WTC11 (cell line): ENCODE measurements at regions not wholly inside any gene's neighbourhood (a gene's known extent, or its start where the extent isn't known, plus 50 kb on each side); places are given as distances from the start of the nearest gene placed in this dataset.

Experiments
- ATAC-seq: fragments of 200-7000 bp; cut with Tn5 transposase; 2 replicates; pipeline ENCODE4 v1.10.0; 2021; ENCODE audit warnings: mild to moderate bottlenecking, moderate library complexity
- CTCF ChIA-PET: fragments of 300-600 bp; sonication (Branson Sonifier 250); formaldehyde crosslinking; loops from one replicate; lab custom pipeline; 2021; ENCODE audit warnings: antibody characterized with exemption; lab: Charles Lee
- POLR2A ChIA-PET: fragments of 350-600 bp; sonication (Branson Sonifier 250); formaldehyde crosslinking; loops from one replicate; lab custom pipeline; 2021; ENCODE audit warnings: antibody characterized with exemption; lab: Charles Lee
- DNase-seq: peaks from one replicate; pipeline ENCODE4 v3.0.0; 2021; ENCODE audit warnings: low spot score
- H3K27ac Mint-ChIP-seq: 2 replicates; pipeline ENCODE4 v1.8.0; 2021; ENCODE audit warnings: mixed read lengths
- H3K27me3 Mint-ChIP-seq: 2 replicates; pipeline ENCODE4 v1.8.0; 2021; ENCODE audit warnings: low read depth, mild to moderate bottlenecking, moderate library complexity, mixed read lengths
- H3K36me3 Mint-ChIP-seq: 2 replicates; pipeline ENCODE4 v1.8.0; 2021; ENCODE audit warnings: mixed read lengths
- H3K4me1 Mint-ChIP-seq: 2 replicates; pipeline ENCODE4 v1.8.0; 2022; ENCODE audit warnings: mixed read lengths
- H3K4me3 Mint-ChIP-seq: 2 replicates; pipeline ENCODE4 v1.8.0; 2021; ENCODE audit warnings: mild to moderate bottlenecking, moderate library complexity, mixed read lengths
- H3K9me3 Mint-ChIP-seq: 2 replicates; pipeline ENCODE4 v1.8.0; 2021; ENCODE audit warnings: mixed read lengths
- CDX4 ChIP-seq: fragments of 250-450 bp; sonication (Bioruptor Pico); IDR thresholded peaks from 2 replicates; pipeline ENCODE4 v1.9.0; 2021; ENCODE audit warnings: moderate library complexity, mild to moderate bottlenecking, inconsistent platforms, borderline replicate concordance
- CREB1 ChIP-seq: sonication (generic); formaldehyde crosslinking; IDR thresholded peaks from 2 replicates; pipeline ENCODE4 v1.8.0; 2023; ENCODE audit warnings: mild to moderate bottlenecking, missing genetic modification reagents
- CREM ChIP-seq: sonication (generic); formaldehyde crosslinking; IDR thresholded peaks from 2 replicates; pipeline ENCODE4 v1.8.1; 2022; ENCODE audit warnings: mild to moderate bottlenecking, missing genetic modification reagents, moderate library complexity
- CTCF ChIP-seq: fragments of 200-600 bp; IDR thresholded peaks from 2 replicates; pipeline ENCODE4 v1.8.0; 2022; ENCODE audit warnings: antibody characterized with exemption
- E2F1 ChIP-seq: sonication (generic); formaldehyde crosslinking; IDR thresholded peaks from 2 replicates; pipeline ENCODE4 v1.8.0; 2022; ENCODE audit warnings: mild to moderate bottlenecking, missing genetic modification reagents
- E2F5 ChIP-seq: sonication (generic); formaldehyde crosslinking; IDR thresholded peaks from 2 replicates; pipeline ENCODE4 v1.8.1; 2022; ENCODE audit warnings: mild to moderate bottlenecking, moderate library complexity, missing genetic modification reagents
- EMX1 ChIP-seq: fragments of 250-450 bp; sonication (Bioruptor Pico); IDR thresholded peaks from 2 replicates; pipeline ENCODE4 v1.8.0; 2021; ENCODE audit warnings: mild to moderate bottlenecking
- GRHL2 ChIP-seq: fragments of 250-450 bp; sonication (Bioruptor Pico); IDR thresholded peaks from 2 replicates; pipeline ENCODE4 v1.8.0; 2022; ENCODE audit warnings: mild to moderate bottlenecking, moderate library complexity; ENCODE audit not compliant: insufficient replicate concordance, severe bottlenecking
- IRF1 ChIP-seq: sonication (generic); formaldehyde crosslinking; IDR thresholded peaks from 2 replicates; pipeline ENCODE4 v1.8.0; 2023; ENCODE audit warnings: missing genetic modification reagents
- IRF2 ChIP-seq: sonication (generic); formaldehyde crosslinking; IDR thresholded peaks from 2 replicates; pipeline ENCODE4 v1.8.0; 2022; ENCODE audit warnings: low read depth, missing genetic modification reagents, borderline replicate concordance
- JUN ChIP-seq: sonication (generic); formaldehyde crosslinking; IDR thresholded peaks from 2 replicates; pipeline ENCODE4 v1.8.0; 2023; ENCODE audit warnings: mild to moderate bottlenecking, missing genetic modification reagents
- MXD4 ChIP-seq: fragments of 250-450 bp; sonication (Bioruptor Pico); IDR thresholded peaks from 2 replicates; pipeline ENCODE4 v1.8.0; 2021; ENCODE audit warnings: mild to moderate bottlenecking, moderate library complexity, borderline replicate concordance
- RORB ChIP-seq: fragments of 250-450 bp; sonication (Bioruptor Pico); IDR thresholded peaks from 2 replicates; pipeline ENCODE4 v1.9.0; 2021; ENCODE audit warnings: mild to moderate bottlenecking
- SMAD4 ChIP-seq: sonication (generic); formaldehyde crosslinking; IDR thresholded peaks from 2 replicates; pipeline ENCODE4 v1.8.0; 2022; ENCODE audit warnings: mild to moderate bottlenecking, missing genetic modification reagents
- TEAD4 ChIP-seq: sonication (generic); formaldehyde crosslinking; IDR thresholded peaks from 2 replicates; pipeline ENCODE4 v1.8.0; 2022; ENCODE audit warnings: mild to moderate bottlenecking, missing genetic modification reagents
- ZBTB43 ChIP-seq: sonication (generic); formaldehyde crosslinking; IDR thresholded peaks from 2 replicates; pipeline ENCODE4 v1.8.1; 2023; ENCODE audit warnings: mild to moderate bottlenecking, missing genetic modification reagents
- ZNF232 ChIP-seq: sonication (generic); formaldehyde crosslinking; IDR thresholded peaks from 2 replicates; pipeline ENCODE4 v1.8.0; 2022; ENCODE audit warnings: mild to moderate bottlenecking, missing genetic modification reagents
- ZNF263 ChIP-seq: sonication (generic); formaldehyde crosslinking; IDR thresholded peaks from 2 replicates; pipeline ENCODE4 v1.8.1; 2022; ENCODE audit warnings: low read depth, mild to moderate bottlenecking, moderate library complexity, missing genetic modification reagents
- ZNF416 ChIP-seq: fragments of 250-450 bp; sonication (Bioruptor Pico); IDR thresholded peaks from 2 replicates; pipeline ENCODE4 v1.9.0; 2021; ENCODE audit warnings: mild to moderate bottlenecking, inconsistent platforms
- ZNF423 ChIP-seq: fragments of 250-450 bp; sonication (Bioruptor Pico); IDR thresholded peaks from 2 replicates; pipeline ENCODE4 v2.1.2; 2022; ENCODE audit warnings: mild to moderate bottlenecking, moderate library complexity
- ZNF512 ChIP-seq: sonication (generic); formaldehyde crosslinking; IDR thresholded peaks from 2 replicates; pipeline ENCODE4 v1.8.1; 2022; ENCODE audit warnings: missing genetic modification reagents, borderline replicate concordance
- ZNF671 ChIP-seq: fragments of 250-450 bp; sonication (Bioruptor Pico); IDR thresholded peaks from 2 replicates; pipeline ENCODE4 v1.8.0; 2021; ENCODE audit warnings: mild to moderate bottlenecking

- no peak overlapping the region for H3K27ac Mint-ChIP-seq
- no peaks in the 10 kb centered on the region for H3K9me3 Mint-ChIP-seq
- TF ChIP-seq IRF1 = no peak
- TF ChIP-seq CREM (CRISPR knock-in tag) = no peak
- no peak for TF ChIP-seq GRHL2 (CRISPR knock-in tag)
- TF ChIP-seq ZBTB43 (CRISPR knock-in tag) = no peak
- TF ChIP-seq SMAD4 (CRISPR knock-in tag) = no peak
- TF ChIP-seq MXD4 = no peak
- TF ChIP-seq ZNF232 (CRISPR knock-in tag) = no peak
- no peak for TF ChIP-seq E2F1 (CRISPR knock-in tag)
- no peak for TF ChIP-seq IRF2
- TF ChIP-seq JUN (CRISPR knock-in tag) = no peak
- no peak for TF ChIP-seq CREB1 (CRISPR knock-in tag)
- no peak for TF ChIP-seq EMX1
- TF ChIP-seq, all 79 proteins: peak for 0
- H3K27me3 Mint-ChIP-seq = no peaks in the 10 kb centered on the region
- ChIA-PET CTCF (no interaction called here), POLR2A (no interaction called here)
- H3K4me1 Mint-ChIP-seq = peaks cover 9% of the 10 kb centered on the region
- no peaks in the 10 kb centered on the region for H3K36me3 Mint-ChIP-seq
- no peak overlapping the region for H3K4me3 Mint-ChIP-seq
- ATAC-seq (no peak), DNase-seq (no peak)
These were observed 212.9 kb downstream of the CD47 start for GRCh38 chr3:107877936-107878335.

- H3K4me1 Mint-ChIP-seq = no peaks in the 10 kb centered on the region; the same call in 1 of the 2 replicates
- POLR2A ChIA-PET = no interaction called here
- TF ChIP-seq ZNF423 (CRISPR knock-in tag) = no peak
- TF ChIP-seq, all 79 proteins: peak for 0
- Mint-ChIP-seq H3K4me3 (no peak overlapping the region), H3K9me3 (peaks cover 5% of the 10 kb centered on the region), H3K36me3 (no peaks in the 10 kb centered on the region; the same call in 1 of the 2 replicates), H3K27ac (no peak overlapping the region), H3K27me3 (no peaks in the 10 kb centered on the region)
- no peak for DNase-seq
- ATAC-seq = no peak
- CTCF ChIA-PET = no interaction called here
These were observed 219.7 kb downstream of the CD47 start for GRCh38 chr3:107870943-107871638.

- TF ChIP-seq CDX4 = no peak
- TF ChIP-seq ZNF416 (CRISPR knock-in tag) = no peak
- TF ChIP-seq ZNF512 (CRISPR knock-in tag) = no peak
- TF ChIP-seq CREB1 (CRISPR knock-in tag) = no peak
- no peak for TF ChIP-seq E2F5 (CRISPR knock-in tag)
- TF ChIP-seq ZNF263 (CRISPR knock-in tag) = no peak
- no peak for TF ChIP-seq ZNF423 (CRISPR knock-in tag)
- TF ChIP-seq RORB (CRISPR knock-in tag) = no peak
- TF ChIP-seq TEAD4 = no peak
- TF ChIP-seq ZNF671 = no peak
- no peak for TF ChIP-seq IRF2
- TF ChIP-seq CTCF = no peak
- TF ChIP-seq, all 79 proteins: peak for 0
- no peak for DNase-seq
- H3K27ac Mint-ChIP-seq = no peak overlapping the region
- no peaks in the 10 kb centered on the region; the same call in 1 of the 2 replicates for H3K36me3 Mint-ChIP-seq
- ChIA-PET POLR2A (no interaction called here), CTCF (interaction anchor here (0.7 kb wide), 1 partner anchor 58 kb away, joined by 3 read pairs; no protein-coding TSS in a partner anchor)
- no peaks in the 10 kb centered on the region for H3K27me3 Mint-ChIP-seq
- H3K4me1 Mint-ChIP-seq = no peaks in the 10 kb centered on the region; the same call in 1 of the 2 replicates
- no peak overlapping the region for H3K4me3 Mint-ChIP-seq
- ATAC-seq = no peak
- peaks cover 5% of the 10 kb centered on the region for H3K9me3 Mint-ChIP-seq
These were observed 220.7 kb downstream of the CD47 start for GRCh38 chr3:107870096-107870495.
